WTC11 (cell line): ENCODE measurements at regions not wholly inside any gene's neighbourhood (a gene's known extent, or its start where the extent isn't known, plus 50 kb on each side); places are given as distances from the start of the nearest gene placed in this dataset.

ENCODE experiments used
- CREM ChIP-seq: sonication (generic); formaldehyde crosslinking; IDR thresholded peaks from 2 replicates; pipeline ENCODE4 v1.8.1; 2022; ENCODE audit warnings: mild to moderate bottlenecking, missing genetic modification reagents, moderate library complexity
- PREB ChIP-seq: sonication (generic); formaldehyde crosslinking; IDR thresholded peaks from 2 replicates; pipeline ENCODE4 v1.8.1; 2022; ENCODE audit warnings: mild to moderate bottlenecking, missing genetic modification reagents, moderate library complexity, borderline replicate concordance
- TEAD4 ChIP-seq: sonication (generic); formaldehyde crosslinking; IDR thresholded peaks from 2 replicates; pipeline ENCODE4 v1.8.0; 2022; ENCODE audit warnings: mild to moderate bottlenecking, missing genetic modification reagents
- TF ChIP-seq, protein P1 (sequence below): fragments of 200-600 bp; IDR thresholded peaks from 2 replicates; pipeline ENCODE4 v1.8.0; 2022; ENCODE audit warnings: antibody characterized with exemption
- TF ChIP-seq, protein P2 (sequence below): sonication (generic); formaldehyde crosslinking; IDR thresholded peaks from 2 replicates; pipeline ENCODE4 v1.8.1; 2023; ENCODE audit warnings: mild to moderate bottlenecking, missing genetic modification reagents, moderate library complexity

DNA sequence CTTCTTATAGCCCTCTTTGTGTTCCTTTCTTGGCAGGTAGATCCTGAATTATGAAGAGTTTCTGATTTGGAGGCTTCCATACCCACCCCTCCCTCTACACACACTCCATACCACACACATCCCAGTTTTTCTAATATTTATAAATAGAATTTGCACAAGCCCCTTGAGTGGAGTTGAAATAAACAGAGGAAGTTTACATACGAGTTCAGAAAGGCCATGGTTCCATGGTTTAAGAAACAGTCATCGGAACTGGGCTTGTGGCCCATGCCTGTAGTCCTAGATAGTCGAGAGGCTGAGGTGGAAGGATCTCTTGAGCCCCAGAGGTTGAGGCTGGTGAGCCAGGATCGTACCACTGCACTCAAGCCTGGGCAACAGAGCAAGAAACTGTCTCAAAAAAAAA, 62.7 kb upstream of the TANC1 start:
- TF ChIP-seq, protein P1, sequence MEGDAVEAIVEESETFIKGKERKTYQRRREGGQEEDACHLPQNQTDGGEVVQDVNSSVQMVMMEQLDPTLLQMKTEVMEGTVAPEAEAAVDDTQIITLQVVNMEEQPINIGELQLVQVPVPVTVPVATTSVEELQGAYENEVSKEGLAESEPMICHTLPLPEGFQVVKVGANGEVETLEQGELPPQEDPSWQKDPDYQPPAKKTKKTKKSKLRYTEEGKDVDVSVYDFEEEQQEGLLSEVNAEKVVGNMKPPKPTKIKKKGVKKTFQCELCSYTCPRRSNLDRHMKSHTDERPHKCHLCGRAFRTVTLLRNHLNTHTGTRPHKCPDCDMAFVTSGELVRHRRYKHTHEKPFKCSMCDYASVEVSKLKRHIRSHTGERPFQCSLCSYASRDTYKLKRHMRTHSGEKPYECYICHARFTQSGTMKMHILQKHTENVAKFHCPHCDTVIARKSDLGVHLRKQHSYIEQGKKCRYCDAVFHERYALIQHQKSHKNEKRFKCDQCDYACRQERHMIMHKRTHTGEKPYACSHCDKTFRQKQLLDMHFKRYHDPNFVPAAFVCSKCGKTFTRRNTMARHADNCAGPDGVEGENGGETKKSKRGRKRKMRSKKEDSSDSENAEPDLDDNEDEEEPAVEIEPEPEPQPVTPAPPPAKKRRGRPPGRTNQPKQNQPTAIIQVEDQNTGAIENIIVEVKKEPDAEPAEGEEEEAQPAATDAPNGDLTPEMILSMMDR: no peak
- TF ChIP-seq PREB (CRISPR knock-in tag) (no peak), CREM (no peak), TEAD4 (CRISPR knock-in tag) (no peak)
- TF ChIP-seq, protein P2, sequence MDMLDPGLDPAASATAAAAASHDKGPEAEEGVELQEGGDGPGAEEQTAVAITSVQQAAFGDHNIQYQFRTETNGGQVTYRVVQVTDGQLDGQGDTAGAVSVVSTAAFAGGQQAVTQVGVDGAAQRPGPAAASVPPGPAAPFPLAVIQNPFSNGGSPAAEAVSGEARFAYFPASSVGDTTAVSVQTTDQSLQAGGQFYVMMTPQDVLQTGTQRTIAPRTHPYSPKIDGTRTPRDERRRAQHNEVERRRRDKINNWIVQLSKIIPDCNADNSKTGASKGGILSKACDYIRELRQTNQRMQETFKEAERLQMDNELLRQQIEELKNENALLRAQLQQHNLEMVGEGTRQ (CRISPR knock-in tag): no peak
